SH-SY5Y (cell line): ENCODE measurements at regions not wholly inside any gene's neighbourhood (a gene's known extent, or its start where the extent isn't known, plus 50 kb on each side); places are given as distances from the start of the nearest gene placed in this dataset.

Experiments
- GATA2 ChIP-seq: IDR thresholded peaks from 2 replicates; pipeline ENCODE4 v1.6.1; 2011; ENCODE audit warnings: mild to moderate bottlenecking, low read depth, low read length
- GATA3 ChIP-seq: IDR thresholded peaks from 2 replicates; pipeline ENCODE4 v1.6.1; 2011; ENCODE audit warnings: low read depth, mild to moderate bottlenecking, low read length, moderate library complexity

GRCh38 chr7:85384392-85384791, 197.5 kb upstream of the SEMA3D start:
- TF ChIP-seq GATA2 = no peak
- TF ChIP-seq GATA3 = no peak
